Stimulated activated CD8-positive, alpha-beta memory T cell treated with anti-CD3 and anti-CD28 coated beads, Interleukin-15, amount 100 ng/mL, for 48 hours (primary cell): ENCODE measurements at regions not wholly inside any gene's neighbourhood (a gene's known extent, or its start where the extent isn't known, plus 50 kb on each side); places are given as distances from the start of the nearest gene placed in this dataset.

Source experiments
- DNase-seq, 2 donors: peaks; one replicate each; pipeline ENCODE4 v3.0.0-alpha.2; 2020; ENCODE audit warnings: low read depth in 2 of 2

DNA sequence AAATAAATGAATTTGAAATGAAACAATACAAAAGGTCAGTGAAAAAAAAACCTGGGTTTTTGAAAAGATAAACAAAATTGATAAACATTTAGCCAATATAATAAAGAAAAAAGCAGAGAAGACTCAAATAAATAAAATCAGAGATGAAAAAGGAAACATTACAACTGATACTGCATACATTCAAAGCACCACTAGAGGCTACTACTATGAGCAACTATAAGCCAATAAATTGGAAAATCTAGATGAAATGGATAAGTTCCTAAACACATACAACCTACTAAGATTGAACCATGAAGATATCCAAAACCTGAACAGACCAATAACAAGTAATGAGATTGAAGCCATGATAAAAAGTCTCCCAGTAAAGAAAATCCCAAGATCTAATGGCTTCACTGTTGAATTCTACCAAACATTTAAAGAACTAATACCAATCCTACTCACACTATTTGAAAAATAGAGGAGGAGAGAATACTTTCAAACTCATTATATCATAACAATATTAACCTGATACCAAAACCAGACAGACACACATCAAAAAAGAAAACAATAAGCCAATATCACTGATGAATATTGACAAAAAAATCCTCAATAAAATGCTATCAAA is 80.8 kb upstream of the CERS6 start:
- DNase-seq, result no peak

- DNase-seq, result peak; percentile 2 to 21
Observed at GRCh38 chr2:168378960-168379669, 77.0 kb upstream of the CERS6 start.

GRCh38 chr2:168380500-168380899 is 75.6 kb upstream of the CERS6 start:
- no peak for DNase-seq

DNA sequence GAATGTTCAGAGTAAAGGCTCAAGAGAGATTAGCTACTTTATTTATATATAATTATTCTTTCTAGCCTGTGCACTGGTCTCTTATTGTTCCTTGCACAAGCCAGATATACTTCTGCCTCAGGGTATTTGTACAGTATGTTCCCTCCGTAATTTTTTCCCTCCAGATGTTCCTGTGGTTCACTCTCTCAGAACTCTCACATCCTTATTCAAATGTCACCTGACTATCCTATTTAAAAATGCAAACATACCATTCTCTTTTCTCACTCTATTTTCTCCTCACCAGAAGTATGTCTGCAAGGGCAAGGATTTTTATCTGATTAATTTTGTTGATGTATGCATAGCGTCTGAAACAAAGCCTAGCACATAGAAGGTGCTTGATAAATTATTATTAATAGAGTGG is 64.0 kb upstream of the CERS6 start:
- no peak for DNase-seq

DNA sequence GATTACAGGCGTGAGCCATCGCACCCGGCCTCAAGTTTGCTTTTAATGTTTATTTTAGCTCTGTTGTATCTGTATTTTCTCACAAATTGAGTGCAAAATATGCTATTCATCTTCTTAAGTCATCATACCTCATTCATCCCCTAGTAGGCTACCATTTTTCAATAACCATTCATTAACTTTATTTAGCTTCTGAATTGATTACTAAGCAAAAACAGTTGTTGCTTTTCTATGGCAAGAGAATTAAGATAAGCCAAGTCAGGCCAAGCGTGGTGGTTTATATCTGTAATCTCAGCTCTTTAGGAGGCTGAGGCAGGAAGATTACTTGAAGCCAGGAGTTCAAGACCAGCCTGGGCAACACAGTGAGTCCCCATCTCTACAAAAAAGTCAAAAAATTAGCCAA is 63.3 kb upstream of the CERS6 start:
- DNase-seq, result no peak

- no peak for DNase-seq
Observed at GRCh38 chr2:168394262-168394661, 61.8 kb upstream of the CERS6 start.

DNA sequence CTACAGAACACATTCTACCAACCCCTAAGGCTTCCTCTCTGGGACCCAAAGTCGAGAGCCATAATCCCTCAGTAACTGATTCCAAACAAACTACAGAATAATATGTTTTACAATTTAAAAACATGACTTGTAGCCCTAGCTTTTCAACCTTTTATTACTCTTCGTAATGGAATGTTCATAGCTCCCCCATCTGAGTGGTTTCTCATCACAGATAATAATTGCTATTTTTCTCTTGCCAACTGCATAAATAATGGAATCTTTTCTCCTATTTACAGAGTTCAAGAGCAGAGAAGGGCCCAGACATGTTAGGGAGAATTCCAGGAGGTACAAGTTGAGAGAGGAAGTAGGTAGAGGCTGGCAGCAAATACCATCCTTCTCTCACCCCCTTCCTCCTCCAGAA is 59.9 kb upstream of the CERS6 start:
- no peak for DNase-seq

DNA sequence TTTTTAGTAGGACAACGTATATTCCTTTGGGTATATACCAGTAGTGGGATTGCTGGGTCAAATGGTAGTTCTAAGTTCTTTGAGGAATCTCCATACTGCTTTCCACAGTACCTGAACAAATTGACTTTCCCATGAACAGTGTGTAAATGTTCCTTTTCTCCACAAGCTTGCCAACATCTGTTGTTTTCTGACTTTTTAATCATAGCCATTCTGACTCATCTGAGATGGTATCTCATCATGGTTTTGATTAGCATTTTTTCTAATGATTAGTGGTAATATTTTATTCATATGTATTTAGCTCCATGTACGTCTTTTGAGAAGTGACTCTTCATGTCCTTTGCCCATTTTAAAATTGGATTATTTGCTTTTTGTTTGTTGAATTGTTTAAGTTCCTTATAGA is 58.4 kb upstream of the CERS6 start:
- no peak for DNase-seq

DNA sequence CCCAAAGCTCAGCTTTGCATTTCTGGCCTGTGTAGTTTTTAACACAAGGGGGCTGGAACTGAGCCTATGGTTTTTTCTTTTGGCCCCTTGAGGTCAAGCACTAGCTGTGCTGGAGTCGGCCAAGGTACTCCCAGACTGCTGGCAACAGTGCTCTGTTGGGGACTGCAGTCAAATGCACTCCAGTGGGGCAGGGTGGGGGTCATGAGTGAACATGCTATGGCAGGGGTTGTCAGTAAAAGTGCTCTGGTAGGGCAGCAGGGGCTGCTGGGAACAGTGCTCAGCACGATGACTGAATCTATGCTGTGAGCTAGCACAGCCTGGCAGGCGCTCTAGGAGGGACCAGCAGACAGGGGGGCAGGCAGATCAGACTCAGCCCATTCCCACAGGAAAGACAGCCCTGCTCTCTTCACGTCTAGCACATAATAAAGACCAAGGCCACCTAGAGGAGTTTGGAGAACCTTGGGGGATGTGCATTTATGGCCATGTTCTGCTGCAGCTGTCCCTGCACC is 55.0 kb upstream of the CERS6 start:
- no peak for DNase-seq

GRCh38 chr2:168401771-168402170 is 54.3 kb upstream of the CERS6 start:
- no peak for DNase-seq

DNA sequence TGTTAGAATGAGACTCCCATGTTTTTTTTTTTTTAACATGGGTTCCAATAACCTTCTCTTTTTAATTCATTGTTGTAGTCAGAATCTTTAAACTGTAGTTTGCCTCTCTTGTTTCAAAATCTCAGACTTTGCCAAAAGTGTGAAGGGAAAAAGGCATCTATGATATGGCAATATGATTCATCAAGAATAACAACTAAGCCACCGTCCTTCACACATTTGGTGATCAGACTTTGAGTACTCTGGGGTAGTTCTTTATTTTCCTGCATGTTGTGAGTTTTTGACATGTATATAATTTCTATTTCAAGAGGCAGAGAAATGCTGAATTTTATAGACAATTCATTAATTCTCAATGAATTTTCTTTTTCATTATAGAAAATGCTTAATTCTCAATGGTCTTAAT is 53.5 kb upstream of the CERS6 start:
- DNase-seq, result no peak

- no peak for DNase-seq
Observed at GRCh38 chr2:168403736-168404135, 52.3 kb upstream of the CERS6 start.

GRCh38 chr2:168404764-168405163 is 51.3 kb upstream of the CERS6 start:
- no peak for DNase-seq
